Mesendoderm (in vitro differentiated cells): ENCODE measurements at regions not wholly inside any gene's neighbourhood (a gene's known extent, or its start where the extent isn't known, plus 50 kb on each side); places are given as distances from the start of the nearest gene placed in this dataset.
"Not testable (repeated sequence)": the region's sequence is repeated elsewhere in the genome, so short reads cannot be mapped to it uniquely, and the experiment has no call there.

Experiments
- DNase-seq: peaks from one replicate; pipeline ENCODE4 v3.0.0; 2013
- H2AK5ac ChIP-seq: 2 replicates; pipeline ENCODE4 v1.6.1; 2013; ENCODE audit warnings: low read length, inconsistent platforms
- H2BK120ac ChIP-seq: 2 replicates; pipeline ENCODE4 v1.6.1; 2013; ENCODE audit warnings: low read depth, mild to moderate bottlenecking, low read length, moderate library complexity, mixed read lengths
- H2BK15ac ChIP-seq: replicated peaks from 2 replicates; pipeline ENCODE4 v1.6.1; 2013; ENCODE audit warnings: low read depth, mild to moderate bottlenecking, moderate library complexity
- H2BK5ac ChIP-seq: 2 replicates; pipeline ENCODE4 v1.6.1; 2013; ENCODE audit warnings: low read length, inconsistent platforms
- H3K18ac ChIP-seq: 2 replicates; pipeline ENCODE4 v1.6.1; 2013; ENCODE audit warnings: mild to moderate bottlenecking, low read length, mixed read lengths
- H3K23ac ChIP-seq: one replicate; pipeline ENCODE4 v1.6.1; 2013; ENCODE audit warnings: low read length
- H3K27ac ChIP-seq: 2 replicates; pipeline ENCODE4 v1.5.1; 2013; ENCODE audit warnings: low read depth, mild to moderate bottlenecking, inconsistent platforms, low read length, moderate library complexity
- H3K27me3 ChIP-seq: 2 replicates; pipeline ENCODE4 v1.6.1; 2013; ENCODE audit warnings: low read length, control low read depth, mild to moderate bottlenecking, inconsistent platforms; ENCODE audit not compliant: insufficient read depth, poor library complexity
- H3K36me3 ChIP-seq: 2 replicates; pipeline ENCODE4 v1.6.1; 2013; ENCODE audit warnings: low read length, inconsistent platforms; ENCODE audit not compliant: control insufficient read depth, insufficient read depth
- H3K4ac ChIP-seq: one replicate; pipeline ENCODE4 v1.6.1; 2013; ENCODE audit warnings: low read depth, mild to moderate bottlenecking, low read length, moderate library complexity
- H3K4me1 ChIP-seq: 2 replicates; pipeline ENCODE4 v1.6.1; 2013; ENCODE audit warnings: low read depth, low read length, inconsistent platforms; ENCODE audit not compliant: control insufficient read depth
- H3K4me2 ChIP-seq: 2 replicates; pipeline ENCODE4 v1.6.1; 2013; ENCODE audit warnings: low read length
- H3K4me3 ChIP-seq: 2 replicates; pipeline ENCODE4 v1.5.1; 2013; ENCODE audit warnings: mild to moderate bottlenecking, low read length
- H3K56ac ChIP-seq: one replicate; pipeline ENCODE4 v1.6.1; 2013; ENCODE audit warnings: low read length
- H3K79me1 ChIP-seq: 2 replicates; pipeline ENCODE4 v1.6.1; 2013; ENCODE audit warnings: low read length, inconsistent platforms
- H3K79me2 ChIP-seq: 2 replicates; pipeline ENCODE4 v1.6.1; 2013; ENCODE audit warnings: mild to moderate bottlenecking, low read length; ENCODE audit not compliant: control insufficient read depth, insufficient read depth
- H3K9ac ChIP-seq: 2 replicates; pipeline ENCODE4 v1.6.1; 2013; ENCODE audit warnings: low read length, inconsistent platforms
- H4K5ac ChIP-seq: one replicate; pipeline ENCODE4 v1.6.1; 2013; ENCODE audit warnings: low read length
- H4K8ac ChIP-seq: one replicate; pipeline ENCODE4 v1.6.1; 2013; ENCODE audit warnings: low read depth, mild to moderate bottlenecking, control low read depth, low read length, moderate library complexity
- WGBS: extraction: QIAGEN DNeasy Blood & Tissue Kit; methylation state at CpG from one replicate; pipeline ENCODE4 v1.1.7; 2013; ENCODE audit warnings: low lambda C conversion rate, missing lambda C conversion rate; ENCODE audit not compliant: insufficient coverage; ENCODE audit errors: extremely low coverage; 5-methylcytosine and 5-hydroxymethylcytosine counted together

DNA sequence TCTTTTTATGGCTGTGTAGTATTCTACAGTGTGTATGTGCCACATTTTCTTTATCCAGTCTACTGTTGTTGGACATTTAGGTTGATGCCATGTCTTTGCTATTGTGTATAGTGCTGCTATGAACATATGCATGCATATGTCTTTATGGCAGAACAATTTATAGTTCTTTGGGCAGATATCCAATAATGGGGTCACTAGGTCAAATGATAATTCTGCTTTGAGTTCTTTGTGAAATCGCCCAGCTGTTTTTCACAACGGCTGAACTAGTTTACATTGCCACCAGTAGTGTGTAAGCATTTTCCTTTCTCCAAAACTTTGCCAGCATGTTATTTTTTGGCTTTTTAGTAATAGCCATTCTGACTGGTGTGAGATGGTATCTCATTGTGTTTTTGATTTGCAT is 214.8 kb upstream of the TMEM229A start:
- H2AK5ac ChIP-seq, result no peak overlapping the region
- no peaks in the 10 kb centered on the region for H3K36me3 ChIP-seq
- no peak overlapping the region for H2BK15ac ChIP-seq
- H3K4me2 ChIP-seq, result no peak overlapping the region
- H3K27ac ChIP-seq, result no peak overlapping the region
- H3K4ac ChIP-seq, result no peak overlapping the region
- H4K8ac ChIP-seq, result no peak overlapping the region
- no peak overlapping the region for H4K5ac ChIP-seq
- H3K4me1 ChIP-seq, result no peaks in the 10 kb centered on the region
- no peak overlapping the region for H2BK5ac ChIP-seq
- H3K18ac ChIP-seq, result no peak overlapping the region
- DNase-seq, result no peak
- no peak overlapping the region for H3K4me3 ChIP-seq
- no peak overlapping the region for H3K23ac ChIP-seq
- no peaks in the 10 kb centered on the region for H3K27me3 ChIP-seq
- H3K79me2 ChIP-seq, result no peaks in the 10 kb centered on the region
- H3K79me1 ChIP-seq, result no peaks in the 10 kb centered on the region
- H3K9ac ChIP-seq, result no peak overlapping the region
- WGBS, result no CpG with 5 or more reads among the region's 2 CpGs
- H2BK120ac ChIP-seq, result no peak overlapping the region
- no peak overlapping the region for H3K56ac ChIP-seq

DNA sequence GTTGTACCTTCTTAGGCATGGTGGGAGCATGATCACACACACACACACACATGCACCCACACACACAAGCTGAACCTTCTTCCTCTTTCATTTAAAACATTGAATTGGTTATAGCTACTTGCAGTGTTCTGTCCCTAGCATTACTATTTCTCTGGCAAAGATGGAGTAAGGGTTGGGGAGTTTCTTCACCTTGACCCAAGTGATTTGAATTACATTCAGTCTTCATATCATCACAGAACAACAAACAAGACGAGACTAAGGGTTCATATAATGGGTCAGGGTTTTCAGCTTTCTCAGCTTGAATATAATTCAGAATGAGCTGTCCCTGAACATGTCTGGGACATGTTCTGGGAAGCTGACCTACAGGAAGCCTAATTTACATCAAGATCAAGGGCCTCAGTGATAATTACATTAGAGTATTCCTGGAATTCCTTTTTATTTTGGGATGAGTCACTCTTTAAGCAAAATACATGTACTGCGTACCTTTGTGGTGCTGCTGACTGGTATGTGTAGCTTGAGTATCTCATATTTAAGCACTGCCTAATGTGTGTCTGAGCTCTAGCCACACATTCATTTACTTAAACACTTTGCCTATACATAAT is 213.5 kb upstream of the TMEM229A start:
- no peaks in the 10 kb centered on the region for H3K27me3 ChIP-seq
- H3K36me3 ChIP-seq, result no peaks in the 10 kb centered on the region
- no peak overlapping the region for H4K8ac ChIP-seq
- H3K23ac ChIP-seq, result no peak overlapping the region
- no peak overlapping the region for H3K56ac ChIP-seq
- no peak overlapping the region for H3K4me3 ChIP-seq
- no peak overlapping the region for H4K5ac ChIP-seq
- H3K4me1 ChIP-seq, result no peaks in the 10 kb centered on the region
- H3K79me2 ChIP-seq, result no peaks in the 10 kb centered on the region
- H3K27ac ChIP-seq, result peak overlapping the region; percentile 9
- H3K79me1 ChIP-seq, result no peaks in the 10 kb centered on the region
- no peak overlapping the region for H2BK15ac ChIP-seq
- no peak overlapping the region for H3K9ac ChIP-seq
- no peak overlapping the region for H2AK5ac ChIP-seq
- H2BK120ac ChIP-seq, result peak overlapping the region; percentile 79
- WGBS, result no CpG with 5 or more reads among the region's 2 CpGs
- no peak overlapping the region for H3K4ac ChIP-seq
- H2BK5ac ChIP-seq, result peak overlapping the region; percentile 63
- peak; percentile 44 for DNase-seq
- peak overlapping the region; percentile 41 for H3K18ac ChIP-seq
- H3K4me2 ChIP-seq, result no peak overlapping the region

GRCh38 chr7:124244469-124244868 is 211.6 kb upstream of the TMEM229A start:
- H3K18ac ChIP-seq, H3K4ac ChIP-seq, H2BK120ac ChIP-seq, H3K23ac ChIP-seq, H3K9ac ChIP-seq, H3K27me3 ChIP-seq, H3K79me1 ChIP-seq, H3K56ac ChIP-seq, H4K8ac ChIP-seq, H3K4me3 ChIP-seq, H3K4me1 ChIP-seq, H3K79me2 ChIP-seq, H4K5ac ChIP-seq, H3K36me3 ChIP-seq, H3K27ac ChIP-seq, H2BK5ac ChIP-seq, H2AK5ac ChIP-seq, H3K4me2 ChIP-seq, DNase-seq: not testable (repeated sequence)
- H2BK15ac ChIP-seq, result peak overlapping the region; percentile 74

- DNase-seq, result no peak
- Histone ChIP-seq H3K27me3 (no peaks in the 10 kb centered on the region), H3K4me3 (no peak overlapping the region), H3K4me1 (no peaks in the 10 kb centered on the region), H3K4ac (no peak overlapping the region), H2BK120ac (no peak overlapping the region), H2BK15ac (no peak overlapping the region), H3K27ac (no peak overlapping the region), H3K79me1 (no peaks in the 10 kb centered on the region), H3K79me2 (no peaks in the 10 kb centered on the region), H3K18ac (no peak overlapping the region), H3K4me2 (no peak overlapping the region), H3K36me3 (no peaks in the 10 kb centered on the region), H4K8ac (no peak overlapping the region), H3K9ac (no peak overlapping the region), H3K56ac (no peak overlapping the region), H2BK5ac (no peak overlapping the region), H3K23ac (no peak overlapping the region), H2AK5ac (no peak overlapping the region), H4K5ac (no peak overlapping the region)
- no CpG with 5 or more reads among the region's 3 CpGs for WGBS
Observed at GRCh38 chr7:124219681-124220080, 186.8 kb upstream of the TMEM229A start.

- Histone ChIP-seq H2AK5ac (no peak overlapping the region), H3K4me1 (no peaks in the 10 kb centered on the region), H3K4ac (no peak overlapping the region), H2BK15ac (no peak overlapping the region), H3K79me1 (no peaks in the 10 kb centered on the region), H3K27me3 (no peaks in the 10 kb centered on the region), H4K5ac (no peak overlapping the region), H3K56ac (no peak overlapping the region), H3K4me3 (no peak overlapping the region), H3K4me2 (no peak overlapping the region), H3K23ac (no peak overlapping the region), H4K8ac (no peak overlapping the region), H3K9ac (no peak overlapping the region), H3K27ac (no peak overlapping the region), H2BK120ac (no peak overlapping the region), H2BK5ac (no peak overlapping the region), H3K36me3 (no peaks in the 10 kb centered on the region), H3K18ac (no peak overlapping the region), H3K79me2 (no peaks in the 10 kb centered on the region)
- no peak for DNase-seq
- WGBS, result no CpG with 5 or more reads among the region's 2 CpGs
Observed at GRCh38 chr7:124208642-124209041, 175.8 kb upstream of the TMEM229A start.

DNA sequence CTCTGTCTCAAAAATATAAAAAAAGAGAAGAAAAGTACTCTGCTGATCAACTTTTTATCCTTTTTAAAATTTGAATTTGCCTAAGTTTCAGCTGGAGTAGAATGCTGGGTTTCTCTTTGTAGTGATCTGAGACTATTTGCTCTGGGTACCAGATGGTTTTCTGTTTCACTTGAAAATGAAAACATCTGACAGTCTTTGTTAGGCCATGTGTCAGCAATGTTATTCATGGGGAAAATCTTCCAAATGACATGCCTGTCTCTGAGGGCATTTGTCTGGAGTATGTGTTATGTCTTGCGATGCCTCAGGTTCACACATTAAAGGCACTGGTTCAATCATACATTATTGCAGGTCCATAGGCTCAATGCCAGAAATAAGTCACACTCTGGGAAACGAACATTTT is 175.3 kb upstream of the TMEM229A start:
- no peaks in the 10 kb centered on the region for H3K27me3 ChIP-seq
- no peak overlapping the region for H3K18ac ChIP-seq
- H2BK120ac ChIP-seq, result no peak overlapping the region
- no peak overlapping the region for H3K4ac ChIP-seq
- no peaks in the 10 kb centered on the region for H3K79me1 ChIP-seq
- no peak overlapping the region for H2AK5ac ChIP-seq
- H4K5ac ChIP-seq, result no peak overlapping the region
- no peak overlapping the region for H3K23ac ChIP-seq
- no peaks in the 10 kb centered on the region for H3K36me3 ChIP-seq
- no peaks in the 10 kb centered on the region for H3K79me2 ChIP-seq
- H4K8ac ChIP-seq, result no peak overlapping the region
- H3K9ac ChIP-seq, result no peak overlapping the region
- no peak overlapping the region for H3K4me3 ChIP-seq
- H3K27ac ChIP-seq, result no peak overlapping the region
- no peak overlapping the region for H3K4me2 ChIP-seq
- H3K4me1 ChIP-seq, result no peaks in the 10 kb centered on the region
- no peak overlapping the region for H3K56ac ChIP-seq
- no peak overlapping the region for H2BK5ac ChIP-seq
- H2BK15ac ChIP-seq, result no peak overlapping the region
- WGBS, result no CpG with 5 or more reads among the region's 2 CpGs
- DNase-seq, result no peak
